GM12878 (cell line): ENCODE measurements at regions not wholly inside any gene's neighbourhood (a gene's known extent, or its start where the extent isn't known, plus 50 kb on each side); places are given as distances from the start of the nearest gene placed in this dataset.

Experiments
- ATAC-seq: fragments of 200-7000 bp; cut with Tn5 transposase; 3 replicates; pipeline ENCODE4 v1.9.1; 2020; ENCODE audit warnings: mild to moderate bottlenecking, moderate library complexity
- BruUV-seq: library from RNA; stranded (reverse); fragments of 400-500 nt; replicated peaks from 2 replicates; lab custom pipeline; 2021; lab: Mats Ljungman, UMichigan
- CTCF ChIA-PET: fragments of 300-600 bp; sonication (Branson Sonifier 250); formaldehyde crosslinking; extraction: SDS; loops from one replicate; lab custom pipeline; 2021; ENCODE audit warnings: inconsistent platforms; lab: Yijun Ruan, JAX
- POLR2A ChIA-PET: fragments of 350-600 bp; formaldehyde crosslinking; extraction: SDS; loops from one replicate; lab custom pipeline; 2021; ENCODE audit warnings: inconsistent platforms; lab: Charles Lee
- RAD21 ChIA-PET: fragments of 300-600 bp; sonication (Branson Sonifier 250); formaldehyde crosslinking; loops from one replicate; lab custom pipeline; 2023; ENCODE audit warnings: antibody characterized with exemption; ENCODE audit not compliant: unreplicated experiment; lab: Charles Lee
- SMC1A ChIA-PET: fragments of 300-600 bp; sonication (Branson Sonifier 250); formaldehyde crosslinking; loops from one replicate; lab custom pipeline; 2023; ENCODE audit not compliant: unreplicated experiment, uncharacterized antibody; lab: Charles Lee
- DNase-seq: peaks from one replicate; pipeline ENCODE4 v3.0.0-alpha.2; 2011; ENCODE audit warnings: low read depth, low spot score
- FAIRE-seq: peaks from 3 replicates; lab custom pipeline; 2011; peaks lifted over from hg19 to GRCh38; lab: Jason Lieb, UNC
- H2AFZ ChIP-seq: 2 replicates; pipeline ENCODE4 v1.6.0; 2011; ENCODE audit warnings: low read depth, low read length, control low read depth; ENCODE audit not compliant: control insufficient read depth
- H3K27ac ChIP-seq: 2 replicates; pipeline ENCODE4 v1.5.1; 2011; ENCODE audit warnings: control low read depth; ENCODE audit not compliant: control insufficient read depth, insufficient read depth
- H3K27me3 ChIP-seq, 2 experiments: replicated peaks in 1 of 2; 2 replicates each; pipeline versions ENCODE4 v1.6.0 to v1.6.1; 2011; ENCODE audit warnings: low read length in 1 of 2; ENCODE audit not compliant: control insufficient read depth in 2 of 2, insufficient read depth in 2 of 2
- H3K36me3 ChIP-seq, 2 experiments: 2 replicates each; pipeline ENCODE4 v1.5.1; 2011; ENCODE audit warnings: low read length in 1 of 2; ENCODE audit not compliant: control insufficient read depth in 2 of 2, insufficient read depth in 2 of 2
- H3K4me1 ChIP-seq: 2 replicates; pipeline ENCODE4 v1.6.1; 2011; ENCODE audit warnings: mild to moderate bottlenecking, low read length, moderate library complexity, mixed read lengths; ENCODE audit not compliant: control insufficient read depth, insufficient read depth
- H3K4me2 ChIP-seq: 2 replicates; pipeline ENCODE4 v1.6.0; 2011; ENCODE audit warnings: control low read depth; ENCODE audit not compliant: control insufficient read depth, insufficient read depth
- H3K4me3 ChIP-seq: fragments of 200-600 bp; sonication (generic); 2 replicates; pipeline ENCODE4 v1.5.1; 2016
- H3K79me2 ChIP-seq: 2 replicates; pipeline ENCODE4 v1.6.0; 2011; ENCODE audit warnings: low read length; ENCODE audit not compliant: control insufficient read depth, insufficient read depth
- H3K9ac ChIP-seq: 2 replicates; pipeline ENCODE4 v1.8.0; 2011; ENCODE audit warnings: low read length, control low read depth, mixed read lengths; ENCODE audit not compliant: control insufficient read depth, insufficient read depth
- H3K9me3 ChIP-seq: replicated peaks from 3 replicates; pipeline ENCODE4 v1.5.1; 2011; ENCODE audit warnings: mild to moderate bottlenecking, low read length; ENCODE audit not compliant: control insufficient read depth, insufficient read depth
- H4K20me1 ChIP-seq: 2 replicates; pipeline ENCODE4 v1.6.0; 2011; ENCODE audit not compliant: control insufficient read depth, insufficient read depth
- CREB1 ChIP-seq: IDR thresholded peaks from 2 replicates; pipeline ENCODE4 v1.6.1; 2012; ENCODE audit warnings: low read depth, mild to moderate bottlenecking, inconsistent platforms
- EGR1 ChIP-seq, 2 experiments: IDR thresholded peaks; 1 replicate in 1 of 2; 2 replicates in 1 of 2; pipeline ENCODE4 v1.6.1; 2011 to 2012; ENCODE audit warnings: low read depth in 2 of 2, low read length in 2 of 2, borderline replicate concordance in 1 of 2, mild to moderate bottlenecking in 1 of 2, moderate library complexity in 1 of 2
- MYC ChIP-seq: IDR thresholded peaks from 2 replicates; pipeline ENCODE4 v1.6.1; 2011; ENCODE audit warnings: mild to moderate bottlenecking, low read length, moderate library complexity, inconsistent platforms; ENCODE audit not compliant: insufficient read depth, insufficient replicate concordance, insufficient read length, severe bottlenecking
- NBN ChIP-seq: fragments of 450-650 bp; IDR thresholded peaks from 2 replicates; pipeline ENCODE4 v1.6.1; 2016
- SP1 ChIP-seq: IDR thresholded peaks from one replicate; pipeline ENCODE4 v1.6.1; 2011; ENCODE audit warnings: low read depth, low read length
- ZBED1 ChIP-seq: IDR thresholded peaks from 2 replicates; pipeline ENCODE4 v1.6.1; 2016; ENCODE audit warnings: borderline replicate concordance
- ZNF217 ChIP-seq: fragments of 450-650 bp; IDR thresholded peaks from 2 replicates; pipeline ENCODE4 v1.6.1; 2017; ENCODE audit warnings: antibody characterized with exemption, mild to moderate bottlenecking
- ZNF24 ChIP-seq: fragments of 450-650 bp; IDR thresholded peaks from 2 replicates; pipeline ENCODE4 v1.6.1; 2017; ENCODE audit warnings: antibody characterized with exemption, mild to moderate bottlenecking
- WGBS: methylation state at CpG from one replicate; pipeline ENCODE4 v1.1.6; 2016; ENCODE audit warnings: low lambda C conversion rate; ENCODE audit not compliant: insufficient replicate concordance, insufficient coverage; ENCODE audit errors: missing lambda C conversion rate; 5-methylcytosine and 5-hydroxymethylcytosine counted together
- in situ Hi-C: fragments of 300-500 bp; cut with MboI; formaldehyde crosslinking; loops from 9 replicates; pipeline ENCODE4 v1.14.3; 2018; ENCODE audit warnings: mixed read lengths
- intact Hi-C: fragments of 100-400 bp; cut with micrococcal nuclease; formaldehyde crosslinking; loops from one replicate; pipeline ENCODE4 v1.14.2; 2022; ENCODE audit not compliant: unreplicated experiment
- TF ChIP-seq, protein P1 (sequence below): fragments of 450-650 bp; IDR thresholded peaks from 2 replicates; pipeline ENCODE4 v1.6.1; 2017; ENCODE audit warnings: low read depth, mild to moderate bottlenecking, moderate library complexity
- TF ChIP-seq, protein P2 (sequence below): IDR thresholded peaks from 2 replicates; pipeline ENCODE4 v1.6.1; 2012; ENCODE audit warnings: mild to moderate bottlenecking, low read depth, low read length
- TF ChIP-seq, protein P3 (sequence below): IDR thresholded peaks from 2 replicates; pipeline ENCODE4 v1.6.1; 2012; ENCODE audit warnings: low read depth, low read length, improper control_type of control experiment
- TF ChIP-seq, protein P4 (sequence below): fragments of 450-650 bp; formaldehyde crosslinking; IDR thresholded peaks from 2 replicates; pipeline ENCODE4 v1.5.0; 2022; ENCODE audit warnings: mild to moderate bottlenecking, missing genetic modification characterization
- TF ChIP-seq, protein P5 (sequence below), 3 experiments: IDR thresholded peaks in 2 of 3; conservative IDR thresholded peaks in 1 of 3; 2 replicates each; pipeline ENCODE4 v1.5.1; 2011; ENCODE audit warnings: low read depth in 3 of 3, low read length in 3 of 3, mild to moderate bottlenecking in 3 of 3, control low read depth in 2 of 3, moderate library complexity in 2 of 3, inconsistent platforms in 1 of 3, mixed read lengths in 1 of 3; ENCODE audit not compliant: control insufficient read depth in 2 of 3, insufficient read depth in 1 of 3; ENCODE audit errors: extremely low read depth in 1 of 3

DNA sequence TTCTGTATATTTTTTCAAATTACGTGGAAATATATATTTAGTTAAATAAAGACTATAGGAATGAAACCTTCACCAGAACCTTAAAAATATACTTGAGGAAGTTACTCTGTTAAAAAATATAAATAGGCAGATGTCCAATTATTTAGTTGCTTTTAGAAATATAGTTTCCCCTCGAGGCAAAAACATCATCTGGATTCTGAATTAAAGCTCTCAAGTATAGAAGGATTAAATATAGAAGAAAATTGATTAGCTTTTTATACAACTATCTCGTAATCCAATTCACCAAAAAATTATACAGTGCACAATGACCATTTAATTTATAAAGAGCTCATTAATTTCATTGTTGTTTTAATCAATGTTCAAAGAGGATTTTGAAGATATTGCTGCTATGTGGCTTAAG, 601.4 kb downstream of the GABRG2 start:
- ChIA-PET SMC1A (no interaction called here), CTCF (interaction anchor here (0.8 kb wide), 1 partner anchor 75 kb away, joined by 3 read pairs; no protein-coding TSS in a partner anchor), POLR2A (no interaction called here), RAD21 (no interaction called here)
- ATAC-seq (no peak), DNase-seq (no peak), FAIRE-seq (no peak)
- Histone ChIP-seq H3K4me3 (no peak overlapping the region), H4K20me1 (no peaks in the 10 kb centered on the region), H3K9ac (no peak overlapping the region), H3K4me2 (no peak overlapping the region), H2AFZ (no peak overlapping the region), H3K4me1 (no peaks in the 10 kb centered on the region), H3K79me2 (no peaks in the 10 kb centered on the region), H3K27me3 (no peaks in the 10 kb centered on the region), H3K36me3 (no peaks in the 10 kb centered on the region), H3K9me3 (no peaks in the 10 kb centered on the region), H3K27ac (no peak overlapping the region)
- no TSS peak for BruUV-seq
- in situ Hi-C loops (no loop called here), intact Hi-C loops (no loop called here)
- WGBS: 13% methylated on average over 3 of the region's 3 CpGs
- TF ChIP-seq EGR1 (IDR thresholded peaks at IDR 0.05; ENCODE audit: borderline replicate concordance in 1 of 2, low read depth in 2 of 2, low read length in 2 of 2) (no peak), CREB1 (no peak), SP1 (no peak), MYC (no peak), ZNF24 (no peak), ZNF217 (no peak), ZBED1 (no peak), NBN (no peak)
- TF ChIP-seq, protein P1, sequence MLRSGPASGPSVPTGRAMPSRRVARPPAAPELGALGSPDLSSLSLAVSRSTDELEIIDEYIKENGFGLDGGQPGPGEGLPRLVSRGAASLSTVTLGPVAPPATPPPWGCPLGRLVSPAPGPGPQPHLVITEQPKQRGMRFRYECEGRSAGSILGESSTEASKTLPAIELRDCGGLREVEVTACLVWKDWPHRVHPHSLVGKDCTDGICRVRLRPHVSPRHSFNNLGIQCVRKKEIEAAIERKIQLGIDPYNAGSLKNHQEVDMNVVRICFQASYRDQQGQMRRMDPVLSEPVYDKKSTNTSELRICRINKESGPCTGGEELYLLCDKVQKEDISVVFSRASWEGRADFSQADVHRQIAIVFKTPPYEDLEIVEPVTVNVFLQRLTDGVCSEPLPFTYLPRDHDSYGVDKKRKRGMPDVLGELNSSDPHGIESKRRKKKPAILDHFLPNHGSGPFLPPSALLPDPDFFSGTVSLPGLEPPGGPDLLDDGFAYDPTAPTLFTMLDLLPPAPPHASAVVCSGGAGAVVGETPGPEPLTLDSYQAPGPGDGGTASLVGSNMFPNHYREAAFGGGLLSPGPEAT: no peak
- TF ChIP-seq, protein P2, sequence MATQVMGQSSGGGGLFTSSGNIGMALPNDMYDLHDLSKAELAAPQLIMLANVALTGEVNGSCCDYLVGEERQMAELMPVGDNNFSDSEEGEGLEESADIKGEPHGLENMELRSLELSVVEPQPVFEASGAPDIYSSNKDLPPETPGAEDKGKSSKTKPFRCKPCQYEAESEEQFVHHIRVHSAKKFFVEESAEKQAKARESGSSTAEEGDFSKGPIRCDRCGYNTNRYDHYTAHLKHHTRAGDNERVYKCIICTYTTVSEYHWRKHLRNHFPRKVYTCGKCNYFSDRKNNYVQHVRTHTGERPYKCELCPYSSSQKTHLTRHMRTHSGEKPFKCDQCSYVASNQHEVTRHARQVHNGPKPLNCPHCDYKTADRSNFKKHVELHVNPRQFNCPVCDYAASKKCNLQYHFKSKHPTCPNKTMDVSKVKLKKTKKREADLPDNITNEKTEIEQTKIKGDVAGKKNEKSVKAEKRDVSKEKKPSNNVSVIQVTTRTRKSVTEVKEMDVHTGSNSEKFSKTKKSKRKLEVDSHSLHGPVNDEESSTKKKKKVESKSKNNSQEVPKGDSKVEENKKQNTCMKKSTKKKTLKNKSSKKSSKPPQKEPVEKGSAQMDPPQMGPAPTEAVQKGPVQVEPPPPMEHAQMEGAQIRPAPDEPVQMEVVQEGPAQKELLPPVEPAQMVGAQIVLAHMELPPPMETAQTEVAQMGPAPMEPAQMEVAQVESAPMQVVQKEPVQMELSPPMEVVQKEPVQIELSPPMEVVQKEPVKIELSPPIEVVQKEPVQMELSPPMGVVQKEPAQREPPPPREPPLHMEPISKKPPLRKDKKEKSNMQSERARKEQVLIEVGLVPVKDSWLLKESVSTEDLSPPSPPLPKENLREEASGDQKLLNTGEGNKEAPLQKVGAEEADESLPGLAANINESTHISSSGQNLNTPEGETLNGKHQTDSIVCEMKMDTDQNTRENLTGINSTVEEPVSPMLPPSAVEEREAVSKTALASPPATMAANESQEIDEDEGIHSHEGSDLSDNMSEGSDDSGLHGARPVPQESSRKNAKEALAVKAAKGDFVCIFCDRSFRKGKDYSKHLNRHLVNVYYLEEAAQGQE: no peak
- TF ChIP-seq, protein P3, sequence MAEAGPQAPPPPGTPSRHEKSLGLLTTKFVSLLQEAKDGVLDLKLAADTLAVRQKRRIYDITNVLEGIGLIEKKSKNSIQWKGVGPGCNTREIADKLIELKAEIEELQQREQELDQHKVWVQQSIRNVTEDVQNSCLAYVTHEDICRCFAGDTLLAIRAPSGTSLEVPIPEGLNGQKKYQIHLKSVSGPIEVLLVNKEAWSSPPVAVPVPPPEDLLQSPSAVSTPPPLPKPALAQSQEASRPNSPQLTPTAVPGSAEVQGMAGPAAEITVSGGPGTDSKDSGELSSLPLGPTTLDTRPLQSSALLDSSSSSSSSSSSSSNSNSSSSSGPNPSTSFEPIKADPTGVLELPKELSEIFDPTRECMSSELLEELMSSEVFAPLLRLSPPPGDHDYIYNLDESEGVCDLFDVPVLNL: no peak
- TF ChIP-seq, protein P4, sequence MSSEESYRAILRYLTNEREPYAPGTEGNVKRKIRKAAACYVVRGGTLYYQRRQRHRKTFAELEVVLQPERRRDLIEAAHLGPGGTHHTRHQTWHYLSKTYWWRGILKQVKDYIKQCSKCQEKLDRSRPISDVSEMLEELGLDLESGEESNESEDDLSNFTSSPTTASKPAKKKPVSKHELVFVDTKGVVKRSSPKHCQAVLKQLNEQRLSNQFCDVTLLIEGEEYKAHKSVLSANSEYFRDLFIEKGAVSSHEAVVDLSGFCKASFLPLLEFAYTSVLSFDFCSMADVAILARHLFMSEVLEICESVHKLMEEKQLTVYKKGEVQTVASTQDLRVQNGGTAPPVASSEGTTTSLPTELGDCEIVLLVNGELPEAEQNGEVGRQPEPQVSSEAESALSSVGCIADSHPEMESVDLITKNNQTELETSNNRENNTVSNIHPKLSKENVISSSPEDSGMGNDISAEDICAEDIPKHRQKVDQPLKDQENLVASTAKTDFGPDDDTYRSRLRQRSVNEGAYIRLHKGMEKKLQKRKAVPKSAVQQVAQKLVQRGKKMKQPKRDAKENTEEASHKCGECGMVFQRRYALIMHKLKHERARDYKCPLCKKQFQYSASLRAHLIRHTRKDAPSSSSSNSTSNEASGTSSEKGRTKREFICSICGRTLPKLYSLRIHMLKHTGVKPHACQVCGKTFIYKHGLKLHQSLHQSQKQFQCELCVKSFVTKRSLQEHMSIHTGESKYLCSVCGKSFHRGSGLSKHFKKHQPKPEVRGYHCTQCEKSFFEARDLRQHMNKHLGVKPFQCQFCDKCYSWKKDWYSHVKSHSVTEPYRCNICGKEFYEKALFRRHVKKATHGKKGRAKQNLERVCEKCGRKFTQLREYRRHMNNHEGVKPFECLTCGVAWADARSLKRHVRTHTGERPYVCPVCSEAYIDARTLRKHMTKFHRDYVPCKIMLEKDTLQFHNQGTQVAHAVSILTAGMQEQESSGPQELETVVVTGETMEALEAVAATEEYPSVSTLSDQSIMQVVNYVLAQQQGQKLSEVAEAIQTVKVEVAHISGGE: no peak
- TF ChIP-seq, protein P5, sequence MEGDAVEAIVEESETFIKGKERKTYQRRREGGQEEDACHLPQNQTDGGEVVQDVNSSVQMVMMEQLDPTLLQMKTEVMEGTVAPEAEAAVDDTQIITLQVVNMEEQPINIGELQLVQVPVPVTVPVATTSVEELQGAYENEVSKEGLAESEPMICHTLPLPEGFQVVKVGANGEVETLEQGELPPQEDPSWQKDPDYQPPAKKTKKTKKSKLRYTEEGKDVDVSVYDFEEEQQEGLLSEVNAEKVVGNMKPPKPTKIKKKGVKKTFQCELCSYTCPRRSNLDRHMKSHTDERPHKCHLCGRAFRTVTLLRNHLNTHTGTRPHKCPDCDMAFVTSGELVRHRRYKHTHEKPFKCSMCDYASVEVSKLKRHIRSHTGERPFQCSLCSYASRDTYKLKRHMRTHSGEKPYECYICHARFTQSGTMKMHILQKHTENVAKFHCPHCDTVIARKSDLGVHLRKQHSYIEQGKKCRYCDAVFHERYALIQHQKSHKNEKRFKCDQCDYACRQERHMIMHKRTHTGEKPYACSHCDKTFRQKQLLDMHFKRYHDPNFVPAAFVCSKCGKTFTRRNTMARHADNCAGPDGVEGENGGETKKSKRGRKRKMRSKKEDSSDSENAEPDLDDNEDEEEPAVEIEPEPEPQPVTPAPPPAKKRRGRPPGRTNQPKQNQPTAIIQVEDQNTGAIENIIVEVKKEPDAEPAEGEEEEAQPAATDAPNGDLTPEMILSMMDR (IDR thresholded peaks at IDR 0.05 in 2 of 3, conservative IDR thresholded peaks at IDR 0.05 in 1 of 3; ENCODE audit: control insufficient read depth in 2 of 3, extremely low read depth in 1 of 3, insufficient read depth in 1 of 3, low read depth in 3 of 3, low read length in 3 of 3): no peak
